HG03342 (cell line): ENCODE measurements at regions not wholly inside any gene's neighbourhood (a gene's known extent, or its start where the extent isn't known, plus 50 kb on each side); places are given as distances from the start of the nearest gene placed in this dataset.

Source experiments
- ATAC-seq: cut with Tn5 transposase; IDR thresholded peaks from one replicate; pipeline ENCODE4 v1.9.1; 2021; ENCODE audit warnings: mild to moderate bottlenecking, moderate library complexity; ENCODE audit not compliant: unreplicated experiment

DNA sequence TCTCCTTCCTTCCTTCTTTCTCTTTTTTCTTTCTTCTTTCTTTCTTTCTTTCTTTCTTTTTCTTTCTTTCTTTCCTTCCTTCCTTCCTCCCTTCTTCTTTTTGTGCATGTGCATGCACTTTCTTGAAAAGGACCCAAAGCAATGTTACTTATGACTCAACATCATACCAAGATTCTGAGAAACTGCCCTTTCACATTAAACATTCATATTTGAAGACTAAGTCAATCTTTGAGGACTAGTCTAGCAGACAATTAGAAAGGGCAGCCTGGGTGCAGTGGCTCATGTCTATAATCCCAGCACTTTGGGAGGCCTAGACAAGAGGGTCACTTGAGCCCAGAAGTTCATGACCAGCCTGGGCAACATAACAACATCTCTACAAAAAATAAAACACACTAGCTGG, 212.8 kb upstream of the KITLG start:
- ATAC-seq, result no peak

DNA sequence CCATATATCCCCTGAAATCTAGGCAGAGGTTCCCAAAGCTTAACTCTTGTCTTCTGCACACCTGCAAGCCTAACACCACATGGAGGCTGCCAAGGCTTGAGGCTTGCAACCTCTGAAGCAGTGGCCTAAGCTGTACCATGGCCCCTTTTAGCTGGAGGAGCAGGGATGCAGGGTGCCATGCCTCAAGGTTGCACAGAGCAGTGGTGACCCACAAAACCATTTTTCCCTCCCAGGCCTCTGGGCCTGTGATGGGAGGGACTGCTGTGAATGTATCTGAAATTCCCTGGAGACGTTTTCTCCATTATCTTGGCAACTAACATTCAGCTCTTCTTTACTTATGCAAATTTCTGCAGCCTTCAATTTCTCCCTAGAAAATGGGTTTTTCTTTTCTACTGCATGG, 210.0 kb upstream of the KITLG start:
- no peak for ATAC-seq

DNA sequence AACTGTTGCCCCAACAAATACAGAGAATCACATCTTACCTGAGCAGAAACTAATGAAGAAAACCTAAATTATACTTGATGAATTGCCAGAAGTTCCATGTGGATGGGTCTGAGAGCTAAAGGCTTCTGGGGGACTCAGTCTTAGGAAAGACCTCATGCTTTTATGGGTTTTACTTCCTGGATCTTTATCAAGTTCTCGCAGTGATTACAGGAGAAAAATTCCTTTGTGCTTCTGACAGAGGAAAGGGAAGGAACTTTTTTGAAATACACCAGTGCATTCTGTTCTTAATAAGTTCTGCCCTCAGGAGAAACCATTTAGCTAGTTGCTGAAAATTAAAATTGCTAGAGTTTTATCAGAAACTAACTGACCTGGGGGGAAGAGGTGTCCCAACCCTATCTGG, 203.9 kb upstream of the KITLG start:
- no peak for ATAC-seq

DNA sequence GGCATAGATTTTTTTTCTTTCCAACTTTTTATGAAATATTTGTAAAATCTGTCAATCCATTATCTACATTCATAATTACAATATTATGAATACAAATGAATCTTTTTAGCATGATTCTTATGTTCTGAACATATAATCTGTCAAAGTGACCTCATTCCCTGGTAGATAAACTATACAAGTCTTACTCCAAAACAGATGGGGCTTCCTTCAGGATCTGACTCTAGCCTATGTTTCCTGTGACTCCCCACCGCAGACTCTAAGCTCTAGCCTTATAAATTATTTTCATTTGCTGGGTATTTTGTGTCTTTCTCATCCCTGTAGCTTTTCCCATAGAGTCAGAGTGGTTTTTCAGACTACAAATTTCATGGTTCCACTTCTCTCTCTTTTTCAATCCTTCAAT, 202.1 kb upstream of the KITLG start:
- no peak for ATAC-seq

DNA sequence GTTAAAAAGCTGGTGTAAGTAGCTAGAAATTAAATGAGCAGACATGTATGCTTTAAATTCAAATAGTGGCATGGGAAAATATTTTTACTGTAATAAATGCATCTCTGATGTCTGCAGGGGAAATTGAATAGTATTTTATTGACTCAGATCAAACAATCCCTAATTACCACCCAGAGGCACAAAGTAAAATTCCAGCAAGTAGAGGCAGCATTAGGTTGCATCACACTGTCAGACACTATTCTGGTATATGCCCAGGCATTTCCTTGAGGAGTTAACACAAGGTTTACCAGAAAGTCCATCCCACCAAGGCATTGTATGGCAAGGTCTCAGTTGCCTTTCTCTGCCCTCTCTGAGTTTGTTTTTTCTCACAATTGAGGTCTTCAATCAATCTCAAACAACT, 201.6 kb upstream of the KITLG start:
- ATAC-seq, result no peak

GRCh38 chr12:88778064-88778463, 197.8 kb upstream of the KITLG start:
- ATAC-seq, result no peak

GRCh38 chr12:88775742-88776151, 195.5 kb upstream of the KITLG start:
- no peak for ATAC-seq

GRCh38 chr12:88767699-88768098, 187.4 kb upstream of the KITLG start:
- no peak for ATAC-seq

- no peak for ATAC-seq
Observed at GRCh38 chr12:88764781-88765480, 184.7 kb upstream of the KITLG start.

DNA sequence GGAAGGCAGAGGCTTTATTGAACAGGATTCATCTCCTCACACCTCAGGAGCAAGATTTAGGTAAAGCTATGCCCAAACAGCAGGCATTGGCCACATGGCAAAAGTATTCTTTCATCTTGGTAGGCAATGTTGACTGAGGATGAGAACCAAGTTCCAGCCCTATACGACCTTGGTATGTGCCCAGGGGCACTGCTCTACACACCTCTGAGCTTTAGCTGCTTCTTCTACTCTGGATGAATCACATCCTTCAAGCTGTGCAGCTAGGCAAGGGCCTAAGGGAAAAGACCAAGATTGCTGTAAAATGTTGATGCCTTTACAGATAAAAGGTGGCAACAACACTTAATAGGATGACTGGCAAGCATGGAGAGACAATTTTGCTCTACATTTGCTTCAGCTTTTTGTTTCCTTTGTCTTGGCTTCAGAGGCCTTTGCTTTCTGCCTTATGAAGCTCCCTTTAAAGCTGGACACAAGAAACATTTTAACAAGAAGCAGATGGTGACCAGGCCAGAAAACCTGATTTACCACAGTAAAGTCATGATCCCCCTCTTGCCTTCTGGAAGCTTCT, 183.3 kb upstream of the KITLG start:
- no peak for ATAC-seq

DNA sequence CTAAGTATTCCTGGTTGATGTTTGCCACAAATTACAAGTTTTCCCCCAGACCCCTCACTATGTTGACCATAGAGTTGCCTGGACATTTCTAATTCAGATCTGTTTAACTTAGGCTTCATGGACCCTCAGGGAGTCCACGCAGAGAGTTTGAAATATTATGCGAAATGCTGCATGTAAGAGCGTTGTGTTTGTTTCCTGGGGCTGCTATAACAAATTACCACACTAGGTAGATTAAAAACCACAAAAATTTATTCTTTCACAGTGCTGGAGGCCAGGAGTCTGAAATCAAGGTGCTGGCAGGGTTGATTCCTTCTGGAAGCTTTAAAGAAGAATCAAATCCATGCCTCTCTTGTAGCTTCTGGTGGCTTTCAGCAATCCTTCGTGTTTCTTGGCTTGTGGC, 177.9 kb upstream of the KITLG start:
- ATAC-seq, result no peak

- ATAC-seq, result no peak
Observed at GRCh38 chr12:88756917-88757316, 176.6 kb upstream of the KITLG start.

DNA sequence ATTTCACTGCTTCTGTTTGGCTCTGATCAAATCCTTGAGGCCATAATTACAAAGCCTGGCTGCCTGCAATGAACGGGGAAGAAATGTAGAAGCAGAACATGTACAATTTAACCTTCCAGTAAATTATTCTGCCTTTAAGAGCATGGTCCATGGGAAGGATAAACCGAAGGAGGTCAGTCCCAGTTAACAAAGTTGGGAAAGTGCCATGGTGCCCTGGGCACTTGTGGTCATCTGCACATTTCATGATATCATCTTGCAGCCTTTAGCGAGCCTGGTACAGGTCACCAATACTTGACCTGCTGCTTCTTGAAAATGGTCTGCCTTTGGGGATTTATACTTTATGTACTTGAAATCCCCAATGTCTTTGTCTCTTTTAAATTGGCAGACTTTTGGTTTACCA, 175.9 kb upstream of the KITLG start:
- ATAC-seq, result no peak

GRCh38 chr12:88753707-88754106, 173.4 kb upstream of the KITLG start:
- no peak for ATAC-seq

DNA sequence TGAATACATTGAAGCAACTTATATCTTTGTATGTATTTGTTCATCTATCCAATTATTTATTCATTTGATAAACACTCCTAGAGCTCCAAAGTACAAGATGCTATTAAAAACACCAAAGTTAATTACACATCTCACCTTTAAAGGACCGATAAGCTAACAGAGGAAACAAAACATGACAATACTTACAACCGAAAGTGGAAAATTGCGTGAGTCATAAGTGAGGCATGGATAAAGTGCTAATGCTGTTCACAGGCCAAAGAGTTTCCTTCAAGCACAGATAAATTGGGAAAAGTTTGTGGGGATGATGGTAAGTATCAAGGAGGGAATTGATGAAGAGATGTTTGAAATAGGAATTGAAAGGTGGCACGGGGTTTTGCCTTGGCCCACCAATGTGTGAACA, 172.8 kb upstream of the KITLG start:
- no peak for ATAC-seq

GRCh38 chr12:88752183-88752582, 171.9 kb upstream of the KITLG start:
- ATAC-seq, result no peak

DNA sequence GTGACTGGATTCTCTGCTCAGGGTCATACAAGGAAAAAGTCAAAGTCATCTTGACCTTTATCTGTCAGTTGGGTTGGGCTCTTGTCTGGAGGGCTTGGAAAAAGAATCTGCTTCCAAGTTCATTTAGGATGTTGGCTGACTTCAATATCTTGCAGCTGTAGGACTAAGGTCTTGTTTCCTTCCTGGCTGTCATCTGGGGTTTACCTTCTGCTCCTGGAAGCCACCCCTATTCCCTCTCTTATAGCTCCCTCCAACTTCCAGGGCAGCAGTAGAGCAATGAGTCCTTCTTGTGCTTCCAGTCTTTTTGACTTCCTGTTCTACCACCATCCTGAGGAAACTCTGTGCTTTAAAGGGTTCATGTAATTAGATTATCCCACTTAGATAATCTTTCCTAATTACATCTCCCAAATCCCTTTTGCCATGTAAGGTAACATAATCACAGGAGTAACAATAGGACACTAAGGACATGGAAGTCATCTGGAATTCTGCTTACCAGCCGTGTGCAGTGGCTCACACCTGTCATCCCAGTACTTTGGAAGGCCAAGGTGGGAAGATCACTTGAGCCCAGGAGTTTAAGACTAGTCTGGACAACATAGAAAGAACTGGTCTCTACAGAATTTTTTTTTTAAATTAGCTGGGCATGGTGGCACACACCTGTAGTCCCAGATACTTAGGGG, 170.7 kb upstream of the KITLG start:
- no peak for ATAC-seq

GRCh38 chr12:88746386-88746785, 166.1 kb upstream of the KITLG start:
- no peak for ATAC-seq

DNA sequence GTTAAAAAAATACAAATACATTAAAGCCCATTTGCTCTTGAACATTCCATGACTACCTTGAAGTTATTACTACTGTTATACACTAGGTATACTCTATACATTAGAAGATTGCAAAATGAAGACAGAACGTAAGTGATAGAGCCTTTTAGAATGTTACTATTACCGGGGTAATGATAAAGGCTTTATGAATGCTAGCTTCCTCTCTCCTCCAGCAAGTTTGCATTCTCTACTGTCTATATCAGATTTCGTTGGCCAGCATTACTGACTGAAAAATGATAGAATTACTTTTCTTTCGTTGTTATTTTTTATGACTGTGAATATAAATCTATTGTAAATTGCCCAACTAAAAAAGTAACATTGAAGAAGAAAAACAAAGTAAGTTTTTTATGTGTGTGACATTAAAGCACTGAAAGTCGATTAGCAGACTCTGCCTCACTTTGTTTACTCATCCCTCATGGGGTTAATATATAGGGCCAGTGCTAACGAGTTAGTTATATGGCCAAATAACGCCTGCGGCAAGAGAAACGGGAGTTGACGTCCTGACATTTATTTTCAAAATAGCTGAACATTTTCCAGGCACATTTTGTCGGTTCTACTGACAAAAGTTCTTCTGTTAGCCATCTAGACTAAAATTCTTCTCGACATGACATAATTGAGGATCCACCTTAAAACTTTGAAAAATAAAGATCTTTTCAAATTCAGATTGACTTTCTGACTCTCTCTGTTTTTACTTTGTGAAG, 163.8 kb upstream of the KITLG start:
- ATAC-seq, result no peak

- no peak for ATAC-seq
Observed at GRCh38 chr12:88737838-88738472, 157.7 kb upstream of the KITLG start.

DNA sequence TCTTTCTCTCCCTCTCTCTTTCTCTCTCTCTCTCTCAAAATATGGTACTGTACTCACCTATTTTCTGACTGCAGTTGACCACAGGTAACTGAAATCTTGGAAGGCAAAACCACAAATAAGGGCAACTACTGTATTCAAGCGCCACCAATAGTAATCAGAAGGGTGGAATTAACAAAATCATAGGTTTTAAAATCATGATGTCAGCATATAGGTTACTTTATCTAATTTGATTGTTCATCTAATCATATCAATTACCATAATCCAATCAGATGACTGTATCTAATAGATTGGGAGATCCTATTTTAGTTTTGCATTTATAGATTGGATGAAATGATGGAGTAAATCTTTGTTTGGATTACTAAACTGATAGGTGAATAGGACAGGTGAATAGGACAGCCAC, 155.8 kb upstream of the KITLG start:
- ATAC-seq, result no peak
